Trophoblast cell (in vitro differentiated cells and primary cell): ENCODE measurements at regions not wholly inside any gene's neighbourhood (a gene's known extent, or its start where the extent isn't known, plus 50 kb on each side); places are given as distances from the start of the nearest gene placed in this dataset.

ENCODE experiments used
- DNase-seq, 2 donors: peaks; one replicate each; pipeline ENCODE4 v3.0.0-alpha.2; 2016
- H2AFZ ChIP-seq: 2 replicates; pipeline ENCODE4 v1.6.1; 2013; ENCODE audit warnings: low read length, moderate library complexity, mild to moderate bottlenecking; ENCODE audit not compliant: insufficient read depth, poor library complexity
- H2AK5ac ChIP-seq: 2 replicates; pipeline ENCODE4 v1.6.1; 2013; ENCODE audit warnings: mild to moderate bottlenecking, low read length
- H2BK120ac ChIP-seq: 2 replicates; pipeline ENCODE4 v1.6.1; 2013; ENCODE audit warnings: low read length, mild to moderate bottlenecking, moderate library complexity; ENCODE audit not compliant: insufficient read depth, poor library complexity
- H2BK12ac ChIP-seq: 2 replicates; pipeline ENCODE4 v1.6.1; 2013; ENCODE audit warnings: mild to moderate bottlenecking, low read length, moderate library complexity
- H2BK5ac ChIP-seq: 2 replicates; pipeline ENCODE4 v1.6.1; 2013; ENCODE audit warnings: low read length, low read depth, moderate library complexity, mild to moderate bottlenecking; ENCODE audit not compliant: poor library complexity
- H3K14ac ChIP-seq: 2 replicates; pipeline ENCODE4 v1.6.1; 2013; ENCODE audit warnings: mild to moderate bottlenecking, low read length
- H3K18ac ChIP-seq: 2 replicates; pipeline ENCODE4 v1.6.1; 2013; ENCODE audit warnings: mild to moderate bottlenecking, low read length
- H3K23ac ChIP-seq: 2 replicates; pipeline ENCODE4 v1.6.1; 2013; ENCODE audit warnings: low read length
- H3K27ac ChIP-seq: 2 replicates; pipeline ENCODE4 v1.5.1; 2013; ENCODE audit warnings: low read depth, mild to moderate bottlenecking, inconsistent platforms, low read length, moderate library complexity
- H3K27me3 ChIP-seq: 2 replicates; pipeline ENCODE4 v1.6.1; 2013; ENCODE audit warnings: inconsistent platforms, mild to moderate bottlenecking, low read length, moderate library complexity; ENCODE audit not compliant: insufficient read depth
- H3K36me3 ChIP-seq, 2 experiments: 1 replicate in 1 of 2; 2 replicates in 1 of 2; pipeline ENCODE4 v1.6.1; 2013; ENCODE audit warnings: low read length in 2 of 2, mild to moderate bottlenecking in 2 of 2, moderate library complexity in 1 of 2; ENCODE audit not compliant: insufficient read depth in 2 of 2, control insufficient read depth in 1 of 2
- H3K4ac ChIP-seq: 2 replicates; pipeline ENCODE4 v1.6.1; 2013; ENCODE audit warnings: low read depth, mild to moderate bottlenecking, low read length, moderate library complexity
- H3K4me1 ChIP-seq, 2 experiments: 1 replicate in 1 of 2; 2 replicates in 1 of 2; pipeline ENCODE4 v1.6.1; 2013; ENCODE audit warnings: low read length in 2 of 2, mild to moderate bottlenecking in 2 of 2, moderate library complexity in 1 of 2; ENCODE audit not compliant: insufficient read depth in 2 of 2, control insufficient read depth in 1 of 2
- H3K4me2 ChIP-seq: 2 replicates; pipeline ENCODE4 v1.6.1; 2013; ENCODE audit warnings: inconsistent platforms, mild to moderate bottlenecking, low read length, moderate library complexity
- H3K4me3 ChIP-seq: 2 replicates; pipeline ENCODE4 v1.5.1; 2013; ENCODE audit warnings: mild to moderate bottlenecking, low read depth, low read length, inconsistent platforms
- H3K79me1 ChIP-seq: one replicate; pipeline ENCODE4 v1.6.1; 2013; ENCODE audit warnings: low read length
- H3K79me2 ChIP-seq: 2 replicates; pipeline ENCODE4 v1.6.1; 2013; ENCODE audit warnings: low read length, mild to moderate bottlenecking; ENCODE audit not compliant: control insufficient read depth, insufficient read depth, poor library complexity
- H3K9ac ChIP-seq: 2 replicates; pipeline ENCODE4 v1.6.1; 2013; ENCODE audit warnings: mild to moderate bottlenecking, low read length
- H3K9me3 ChIP-seq: 2 replicates; pipeline ENCODE4 v1.6.1; 2013; ENCODE audit warnings: low read depth, mild to moderate bottlenecking, control low read depth, inconsistent platforms, low read length; ENCODE audit not compliant: insufficient read depth
- H4K12ac ChIP-seq: 2 replicates; pipeline ENCODE4 v1.6.1; 2013; ENCODE audit warnings: low read depth, mild to moderate bottlenecking, low read length, moderate library complexity
- H4K8ac ChIP-seq: 2 replicates; pipeline ENCODE4 v1.6.1; 2013; ENCODE audit warnings: low read depth, mild to moderate bottlenecking, low read length, moderate library complexity
- H4K91ac ChIP-seq: one replicate; pipeline ENCODE4 v1.6.1; 2013; ENCODE audit warnings: low read depth, mild to moderate bottlenecking, low read length, moderate library complexity
- WGBS: extraction: QIAGEN DNeasy Blood & Tissue Kit; methylation state at CpG from one replicate; pipeline ENCODE4 v1.1.7; 2013; ENCODE audit warnings: missing lambda C conversion rate; ENCODE audit not compliant: insufficient read length, insufficient coverage; ENCODE audit errors: extremely low coverage; 5-methylcytosine and 5-hydroxymethylcytosine counted together

GRCh38 chr10:131575877-131576276 is 264.4 kb upstream of the TCERG1L start:
- H4K91ac ChIP-seq: no peak overlapping the region
- H3K36me3 ChIP-seq: no peaks in the 10 kb centered on the region
- H3K14ac ChIP-seq: no peak overlapping the region
- H3K27ac ChIP-seq: no peak overlapping the region
- no peak for DNase-seq
- H3K9me3 ChIP-seq: peaks cover 2% of the 10 kb centered on the region
- H4K8ac ChIP-seq: no peak overlapping the region
- no peak overlapping the region for H3K9ac ChIP-seq
- no CpG with 5 or more reads among the region's 4 CpGs for WGBS
- H3K79me2 ChIP-seq: no peaks in the 10 kb centered on the region
- no peak overlapping the region for H2AK5ac ChIP-seq
- H3K79me1 ChIP-seq: no peaks in the 10 kb centered on the region
- H3K4me3 ChIP-seq: no peak overlapping the region
- H3K4ac ChIP-seq: no peak overlapping the region
- no peak overlapping the region for H2BK5ac ChIP-seq
- no peak overlapping the region for H2AFZ ChIP-seq
- no peak overlapping the region for H4K12ac ChIP-seq
- no peak overlapping the region for H2BK120ac ChIP-seq
- no peaks in the 10 kb centered on the region for H3K27me3 ChIP-seq
- H2BK12ac ChIP-seq: no peak overlapping the region
- no peak overlapping the region for H3K4me2 ChIP-seq
- H3K23ac ChIP-seq: no peak overlapping the region
- H3K18ac ChIP-seq: no peak overlapping the region
- H3K4me1 ChIP-seq: no peaks in the 10 kb centered on the region

- Histone ChIP-seq H2BK120ac (no peak overlapping the region), H3K9me3 (peaks cover 2% of the 10 kb centered on the region), H3K4me3 (no peak overlapping the region), H4K91ac (no peak overlapping the region), H3K4me2 (no peak overlapping the region), H3K79me2 (no peaks in the 10 kb centered on the region), H4K12ac (no peak overlapping the region), H3K23ac (no peak overlapping the region), H2AFZ (no peak overlapping the region), H4K8ac (no peak overlapping the region), H3K79me1 (no peaks in the 10 kb centered on the region), H3K9ac (no peak overlapping the region), H2AK5ac (no peak overlapping the region), H3K18ac (no peak overlapping the region), H3K14ac (no peak overlapping the region), H2BK5ac (no peak overlapping the region), H3K36me3 (no peaks in the 10 kb centered on the region), H2BK12ac (no peak overlapping the region), H3K27ac (no peak overlapping the region), H3K4ac (no peak overlapping the region), H3K27me3 (no peaks in the 10 kb centered on the region), H3K4me1 (no peaks in the 10 kb centered on the region)
- WGBS: no CpG with 5 or more reads among the region's 25 CpGs
- no peak for DNase-seq
Observed at GRCh38 chr10:131576341-131577177, 265.0 kb upstream of the TCERG1L start.

- Histone ChIP-seq H3K79me2 (no peaks in the 10 kb centered on the region), H3K23ac (no peak overlapping the region), H2AK5ac (no peak overlapping the region), H3K27ac (no peak overlapping the region), H2BK120ac (no peak overlapping the region), H3K18ac (no peak overlapping the region), H3K36me3 (no peaks in the 10 kb centered on the region), H3K4ac (no peak overlapping the region), H2AFZ (no peak overlapping the region), H3K4me2 (no peak overlapping the region), H2BK5ac (no peak overlapping the region), H3K27me3 (no peaks in the 10 kb centered on the region), H4K12ac (no peak overlapping the region), H3K9me3 (peaks cover 2% of the 10 kb centered on the region), H3K14ac (no peak overlapping the region), H3K4me1 (no peaks in the 10 kb centered on the region), H3K4me3 (no peak overlapping the region), H3K9ac (no peak overlapping the region), H3K79me1 (no peaks in the 10 kb centered on the region), H2BK12ac (no peak overlapping the region), H4K91ac (no peak overlapping the region), H4K8ac (no peak overlapping the region)
- DNase-seq: no peak
- no CpG with 5 or more reads among the region's 9 CpGs for WGBS
Observed at GRCh38 chr10:131577178-131577555, 265.6 kb upstream of the TCERG1L start.

- H3K18ac ChIP-seq: no peak overlapping the region
- no CpG with 5 or more reads among the region's 24 CpGs for WGBS
- H3K4me2 ChIP-seq: no peak overlapping the region
- no peak overlapping the region for H3K9ac ChIP-seq
- H2AK5ac ChIP-seq: no peak overlapping the region
- no peaks in the 10 kb centered on the region for H3K79me1 ChIP-seq
- H3K27ac ChIP-seq: no peak overlapping the region
- H3K4me3 ChIP-seq: no peak overlapping the region
- H3K14ac ChIP-seq: no peak overlapping the region
- no peak overlapping the region for H3K4ac ChIP-seq
- no peaks in the 10 kb centered on the region for H3K4me1 ChIP-seq
- no peaks in the 10 kb centered on the region for H3K79me2 ChIP-seq
- no peak overlapping the region for H4K91ac ChIP-seq
- no peak overlapping the region for H2BK5ac ChIP-seq
- H4K12ac ChIP-seq: no peak overlapping the region
- no peaks in the 10 kb centered on the region for H3K27me3 ChIP-seq
- no peaks in the 10 kb centered on the region for H3K36me3 ChIP-seq
- no peak overlapping the region for H2BK120ac ChIP-seq
- no peak overlapping the region for H3K23ac ChIP-seq
- no peak overlapping the region for H4K8ac ChIP-seq
- no peak overlapping the region for H2BK12ac ChIP-seq
- no peak overlapping the region for H2AFZ ChIP-seq
- H3K9me3 ChIP-seq: peaks cover 2% of the 10 kb centered on the region
- no peak for DNase-seq
Observed at GRCh38 chr10:131577786-131578471, 266.4 kb upstream of the TCERG1L start.
